Mesenchymal stem cell (in vitro differentiated cells and primary cell): ENCODE measurements at regions not wholly inside any gene's neighbourhood (a gene's known extent, or its start where the extent isn't known, plus 50 kb on each side); places are given as distances from the start of the nearest gene placed in this dataset.

ENCODE experiments used
- DNase-seq: peaks from one replicate; pipeline ENCODE4 v3.0.0-alpha.2; 2013
- H2AFZ ChIP-seq: one replicate; pipeline ENCODE4 v1.6.1; 2013; ENCODE audit warnings: low read depth, mild to moderate bottlenecking, control low read depth, inconsistent platforms, low read length, moderate library complexity
- H2AK5ac ChIP-seq: 2 replicates; pipeline ENCODE4 v1.6.1; 2013; ENCODE audit warnings: low read length, moderate library complexity, mild to moderate bottlenecking, inconsistent platforms; ENCODE audit not compliant: severe bottlenecking
- H2BK120ac ChIP-seq: one replicate; pipeline ENCODE4 v1.6.1; 2013; ENCODE audit warnings: low read depth, mild to moderate bottlenecking, inconsistent platforms, low read length, moderate library complexity
- H2BK12ac ChIP-seq, 2 experiments: one replicate each; pipeline ENCODE4 v1.6.1; 2013; ENCODE audit warnings: inconsistent platforms in 2 of 2, low read length in 2 of 2, mild to moderate bottlenecking in 2 of 2, moderate library complexity in 2 of 2, control low read depth in 1 of 2
- H2BK15ac ChIP-seq: one replicate; pipeline ENCODE4 v1.6.1; 2013; ENCODE audit warnings: mild to moderate bottlenecking, low read depth, inconsistent platforms; ENCODE audit not compliant: poor library complexity, severe bottlenecking
- H2BK5ac ChIP-seq: 2 replicates; pipeline ENCODE4 v1.6.1; 2013; ENCODE audit warnings: low read depth, mild to moderate bottlenecking, low read length, control low read depth, inconsistent platforms; ENCODE audit not compliant: poor library complexity, severe bottlenecking
- H3K14ac ChIP-seq, 2 experiments: one replicate each; pipeline ENCODE4 v1.6.1; 2013; ENCODE audit warnings: inconsistent platforms in 2 of 2, low read length in 2 of 2, control low read depth in 1 of 2, mild to moderate bottlenecking in 1 of 2, moderate library complexity in 1 of 2
- H3K18ac ChIP-seq, 2 experiments: one replicate each; pipeline ENCODE4 v1.6.1; 2013; ENCODE audit warnings: inconsistent platforms in 2 of 2, low read length in 2 of 2, control low read depth in 1 of 2, low read depth in 1 of 2, mild to moderate bottlenecking in 1 of 2
- H3K23ac ChIP-seq, 2 experiments: one replicate each; pipeline ENCODE4 v1.6.1; 2013; ENCODE audit warnings: inconsistent platforms in 2 of 2, low read length in 2 of 2, mild to moderate bottlenecking in 2 of 2, moderate library complexity in 2 of 2, control low read depth in 1 of 2
- H3K27ac ChIP-seq: 2 replicates; pipeline ENCODE4 v1.5.1; 2013; ENCODE audit warnings: mild to moderate bottlenecking, moderate library complexity, low read length, control low read depth, inconsistent platforms; ENCODE audit not compliant: poor library complexity, severe bottlenecking
- H3K27me3 ChIP-seq, 2 experiments: 2 replicates each; pipeline versions ENCODE4 v1.6.1 to v1.7.0; 2013; ENCODE audit warnings: low read length in 2 of 2, mild to moderate bottlenecking in 2 of 2, moderate library complexity in 2 of 2, control low read depth in 1 of 2, inconsistent platforms in 1 of 2; ENCODE audit not compliant: control insufficient read depth in 1 of 2, insufficient read depth in 1 of 2
- H3K36me3 ChIP-seq, 2 experiments: 2 replicates each; pipeline versions ENCODE4 v1.6.1 to v1.7.0; 2013; ENCODE audit warnings: low read length in 2 of 2, control low read depth in 1 of 2, inconsistent platforms in 1 of 2, low read depth in 1 of 2, mild to moderate bottlenecking in 1 of 2; ENCODE audit not compliant: insufficient read depth in 2 of 2, control insufficient read depth in 1 of 2
- H3K4ac ChIP-seq, 2 experiments: one replicate each; pipeline ENCODE4 v1.6.1; 2013; ENCODE audit warnings: inconsistent platforms in 2 of 2, low read length in 2 of 2, mild to moderate bottlenecking in 2 of 2, moderate library complexity in 2 of 2, control low read depth in 1 of 2, low read depth in 1 of 2
- H3K4me1 ChIP-seq: 2 replicates; pipeline ENCODE4 v1.6.1; 2013; ENCODE audit warnings: low read depth, low read length, control low read depth; ENCODE audit not compliant: control insufficient read depth, insufficient read depth
- H3K4me2 ChIP-seq: 2 replicates; pipeline ENCODE4 v1.6.1; 2013; ENCODE audit warnings: low read length, mild to moderate bottlenecking, inconsistent platforms; ENCODE audit not compliant: poor library complexity, severe bottlenecking
- H3K4me3 ChIP-seq, 2 experiments: 2 replicates each; pipeline versions ENCODE4 v1.5.1 to v1.7.0; 2013; ENCODE audit warnings: low read length in 2 of 2, mild to moderate bottlenecking in 2 of 2, control low read depth in 1 of 2, low read depth in 1 of 2; ENCODE audit not compliant: insufficient read depth in 1 of 2
- H3K79me1 ChIP-seq: replicated peaks from 2 replicates; pipeline ENCODE4 v1.6.1; 2013; ENCODE audit warnings: mild to moderate bottlenecking, control low read depth, low read length, inconsistent platforms; ENCODE audit not compliant: poor library complexity, severe bottlenecking
- H3K9ac ChIP-seq: 2 replicates; pipeline ENCODE4 v1.7.0; 2013; ENCODE audit warnings: mild to moderate bottlenecking, low read length, moderate library complexity
- H3K9me3 ChIP-seq: 2 replicates; pipeline ENCODE4 v1.7.0; 2013; ENCODE audit warnings: mild to moderate bottlenecking, low read length; ENCODE audit not compliant: control insufficient read depth
- H4K8ac ChIP-seq: one replicate; pipeline ENCODE4 v1.6.1; 2013; ENCODE audit warnings: inconsistent platforms, mild to moderate bottlenecking, low read length, moderate library complexity
- H4K91ac ChIP-seq: one replicate; pipeline ENCODE4 v1.6.1; 2013; ENCODE audit warnings: mild to moderate bottlenecking, low read length, inconsistent platforms
- WGBS: methylation state at CpG from one replicate; pipeline ENCODE4 v1.1.7; 2013; ENCODE audit warnings: mixed read lengths; 5-methylcytosine and 5-hydroxymethylcytosine counted together

DNA sequence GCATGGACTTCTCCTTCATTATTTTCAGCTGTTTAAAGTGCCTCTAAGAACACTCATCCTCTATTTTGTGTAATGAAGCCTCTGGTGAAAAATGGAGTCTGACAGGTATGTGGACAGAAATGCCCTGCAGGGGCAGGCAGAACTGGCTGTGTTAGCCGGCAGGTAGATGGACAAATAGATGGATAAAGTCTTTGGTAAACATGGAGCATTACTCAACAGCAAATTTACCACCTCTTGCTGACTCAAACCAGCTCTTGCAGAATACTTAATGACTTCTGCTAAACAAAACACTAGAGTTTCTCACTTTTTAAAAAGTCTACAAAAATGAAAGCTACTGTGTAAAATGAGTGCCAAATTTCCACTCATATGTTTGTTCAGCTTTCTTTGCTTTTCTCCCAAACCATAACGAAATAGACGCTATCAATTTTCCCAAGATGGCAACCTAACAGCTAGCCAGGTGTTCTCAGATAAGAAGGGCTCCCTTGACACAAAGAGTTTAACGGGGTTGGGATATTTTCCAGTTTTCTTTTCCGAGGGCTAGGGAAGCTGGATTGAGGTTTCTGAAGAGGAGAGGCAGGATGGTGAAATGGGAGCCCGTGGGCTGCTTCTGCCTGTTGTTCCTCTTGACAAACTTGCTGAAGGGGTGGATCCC lies 71.9 kb upstream of the HABP2 start:
- H3K4me2 ChIP-seq = no peak overlapping the region
- peak overlapping the region in 1 of 2 experiments; percentile 34 for H3K4me3 ChIP-seq
- H3K4ac ChIP-seq = no peak overlapping the region
- no peak overlapping the region for H4K91ac ChIP-seq
- no peak overlapping the region for H2BK15ac ChIP-seq
- H2AK5ac ChIP-seq = no peak overlapping the region
- H3K18ac ChIP-seq = no peak overlapping the region
- H2BK5ac ChIP-seq = no peak overlapping the region
- H3K9me3 ChIP-seq = peaks cover 46% of the 10 kb centered on the region
- no peak overlapping the region for H2BK120ac ChIP-seq
- WGBS = 86% methylated on average over 6 of the region's 6 CpGs
- H2BK12ac ChIP-seq = no peak overlapping the region
- H2AFZ ChIP-seq = no peak overlapping the region
- H3K9ac ChIP-seq = no peak overlapping the region
- H3K14ac ChIP-seq = no peak overlapping the region
- DNase-seq = no peak
- no peaks in the 10 kb centered on the region for H3K4me1 ChIP-seq
- H4K8ac ChIP-seq = no peak overlapping the region
- H3K27me3 ChIP-seq = no peaks in the 10 kb centered on the region
- H3K27ac ChIP-seq = no peak overlapping the region
- no peaks in the 10 kb centered on the region for H3K79me1 ChIP-seq
- H3K23ac ChIP-seq = no peak overlapping the region
- H3K36me3 ChIP-seq = no peaks in the 10 kb centered on the region

DNA sequence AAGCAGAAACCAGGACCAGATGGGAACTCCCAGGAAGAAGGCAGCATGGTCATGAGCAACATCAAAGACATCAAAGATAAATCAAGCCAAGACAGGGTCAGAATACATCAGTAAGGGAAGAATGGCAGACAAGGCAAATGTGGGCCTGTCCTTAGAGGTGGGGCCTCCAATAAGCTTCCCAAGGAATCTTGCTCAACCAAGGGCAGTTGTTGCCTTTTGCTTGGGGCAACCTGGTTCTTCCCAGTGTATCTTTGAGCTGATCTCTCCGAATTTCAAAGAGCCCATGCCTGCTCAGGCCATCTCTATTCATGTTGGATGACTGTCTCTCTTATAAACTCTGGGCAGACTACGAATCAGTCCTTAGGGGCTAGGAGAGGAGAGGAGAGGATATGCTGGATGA lies 68.4 kb upstream of the HABP2 start:
- Histone ChIP-seq H2BK15ac (no peak overlapping the region), H2AK5ac (no peak overlapping the region), H3K23ac (no peak overlapping the region), H3K18ac (no peak overlapping the region), H3K4ac (no peak overlapping the region), H2AFZ (no peak overlapping the region), H3K4me3 (no peak overlapping the region), H3K27me3 (peaks cover 0 to 4% of the 10 kb centered on the region in 2 experiments), H3K79me1 (no peaks in the 10 kb centered on the region), H4K91ac (no peak overlapping the region), H3K9me3 (peaks cover 27% of the 10 kb centered on the region), H3K4me1 (no peaks in the 10 kb centered on the region), H2BK5ac (no peak overlapping the region), H3K9ac (no peak overlapping the region), H4K8ac (no peak overlapping the region), H3K4me2 (no peak overlapping the region), H2BK12ac (no peak overlapping the region), H2BK120ac (no peak overlapping the region), H3K27ac (no peak overlapping the region), H3K14ac (no peak overlapping the region), H3K36me3 (no peaks in the 10 kb centered on the region)
- WGBS = 56% methylated on average over 2 of the region's 2 CpGs
- no peak for DNase-seq

DNA sequence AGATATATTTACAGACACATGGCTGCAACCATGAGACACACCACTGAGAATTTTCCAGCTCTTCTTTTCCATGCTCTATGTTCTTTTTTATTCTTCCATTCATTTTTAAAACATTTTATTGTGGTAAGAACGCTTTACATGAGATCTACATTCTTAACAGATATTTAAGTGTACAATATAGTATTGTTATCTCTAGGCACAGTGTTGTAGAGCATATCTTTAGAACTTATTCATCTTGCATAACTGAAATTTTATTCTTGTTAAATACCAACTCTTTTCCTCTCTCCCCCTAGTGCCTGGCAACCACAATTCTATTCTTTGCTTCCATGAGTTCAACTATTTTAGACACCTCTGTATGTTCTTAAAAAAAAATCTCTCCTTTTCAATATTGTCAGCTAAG lies 67.1 kb upstream of the HABP2 start:
- H3K9me3 ChIP-seq = peaks cover 15% of the 10 kb centered on the region
- H3K4ac ChIP-seq = no peak overlapping the region
- no peak for DNase-seq
- H3K36me3 ChIP-seq = no peaks in the 10 kb centered on the region
- no peak overlapping the region for H4K8ac ChIP-seq
- no peak overlapping the region for H3K4me2 ChIP-seq
- H3K18ac ChIP-seq = no peak overlapping the region
- no peak overlapping the region for H3K9ac ChIP-seq
- no peak overlapping the region for H3K23ac ChIP-seq
- no peak overlapping the region for H3K4me3 ChIP-seq
- no peak overlapping the region for H2BK5ac ChIP-seq
- no peak overlapping the region for H2AK5ac ChIP-seq
- peaks cover 0 to 5% of the 10 kb centered on the region in 2 experiments for H3K27me3 ChIP-seq
- no peaks in the 10 kb centered on the region for H3K79me1 ChIP-seq
- no peak overlapping the region for H2BK120ac ChIP-seq
- WGBS = no CpG with 5 or more reads among the region's 1 CpG
- H2BK15ac ChIP-seq = no peak overlapping the region
- H3K14ac ChIP-seq = no peak overlapping the region
- no peak overlapping the region for H3K27ac ChIP-seq
- H2AFZ ChIP-seq = no peak overlapping the region
- H2BK12ac ChIP-seq = no peak overlapping the region
- no peaks in the 10 kb centered on the region for H3K4me1 ChIP-seq
- H4K91ac ChIP-seq = no peak overlapping the region

DNA sequence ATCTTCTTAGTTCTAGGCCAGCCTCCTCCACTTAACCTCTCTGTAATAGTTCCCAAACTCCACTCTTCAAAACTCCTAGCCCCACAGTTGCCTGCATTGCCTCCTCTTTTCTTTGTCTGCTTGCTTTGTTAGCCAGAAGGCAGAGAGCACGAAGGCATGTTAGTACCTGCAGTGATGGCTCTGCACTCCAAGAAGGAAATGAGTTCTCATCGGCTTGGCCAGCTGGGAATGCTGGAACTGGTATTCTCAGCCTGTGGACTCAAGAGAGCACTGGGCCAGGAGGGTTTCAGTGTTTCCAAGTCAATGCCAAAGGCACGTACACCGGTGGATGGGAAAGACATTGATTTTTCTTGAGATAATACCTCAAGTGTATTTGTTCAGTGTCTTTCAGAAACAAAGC lies 66.3 kb upstream of the HABP2 start:
- no peak overlapping the region for H3K4me3 ChIP-seq
- no peak overlapping the region for H3K18ac ChIP-seq
- no peak overlapping the region for H3K23ac ChIP-seq
- peaks cover 0 to 12% of the 10 kb centered on the region in 2 experiments for H3K27me3 ChIP-seq
- WGBS = 84% methylated on average over 4 of the region's 4 CpGs
- H4K91ac ChIP-seq = no peak overlapping the region
- no peak overlapping the region for H3K4ac ChIP-seq
- no peaks in the 10 kb centered on the region for H3K36me3 ChIP-seq
- no peak overlapping the region for H3K14ac ChIP-seq
- DNase-seq = no peak
- H2BK15ac ChIP-seq = no peak overlapping the region
- no peak overlapping the region for H3K27ac ChIP-seq
- H2BK5ac ChIP-seq = no peak overlapping the region
- H2AK5ac ChIP-seq = no peak overlapping the region
- no peak overlapping the region for H2BK12ac ChIP-seq
- H2BK120ac ChIP-seq = no peak overlapping the region
- no peak overlapping the region for H3K4me2 ChIP-seq
- no peak overlapping the region for H2AFZ ChIP-seq
- H3K4me1 ChIP-seq = no peaks in the 10 kb centered on the region
- peaks cover 7% of the 10 kb centered on the region for H3K9me3 ChIP-seq
- H4K8ac ChIP-seq = no peak overlapping the region
- no peak overlapping the region for H3K9ac ChIP-seq
- H3K79me1 ChIP-seq = no peaks in the 10 kb centered on the region
